GM10248 (cell line): ENCODE measurements at regions not wholly inside any gene's neighbourhood (a gene's known extent, or its start where the extent isn't known, plus 50 kb on each side); places are given as distances from the start of the nearest gene placed in this dataset.

ENCODE experiments used
- CTCF ChIA-PET: fragments of 300-600 bp; sonication (Branson Sonifier 250); formaldehyde crosslinking; extraction: SDS; loops from one replicate; lab custom pipeline; 2021; ENCODE audit warnings: antibody characterized with exemption; lab: Yijun Ruan, JAX
- POLR2A ChIA-PET: fragments of 350-650 bp; sonication (Branson Sonifier 250); formaldehyde crosslinking; extraction: SDS; loops from one replicate; lab custom pipeline; 2020; ENCODE audit warnings: antibody characterized with exemption; lab: Yijun Ruan, JAX
- DNase-seq: peaks from one replicate; pipeline ENCODE4 v3.0.0; 2012; ENCODE audit errors: extremely low spot score
- TF ChIP-seq, protein P1 (sequence below): IDR thresholded peaks from 2 replicates; pipeline ENCODE4 v1.5.1; 2012; ENCODE audit warnings: mild to moderate bottlenecking, low read depth; ENCODE audit errors: extremely low read depth, missing control alignments, control extremely low read depth

DNA sequence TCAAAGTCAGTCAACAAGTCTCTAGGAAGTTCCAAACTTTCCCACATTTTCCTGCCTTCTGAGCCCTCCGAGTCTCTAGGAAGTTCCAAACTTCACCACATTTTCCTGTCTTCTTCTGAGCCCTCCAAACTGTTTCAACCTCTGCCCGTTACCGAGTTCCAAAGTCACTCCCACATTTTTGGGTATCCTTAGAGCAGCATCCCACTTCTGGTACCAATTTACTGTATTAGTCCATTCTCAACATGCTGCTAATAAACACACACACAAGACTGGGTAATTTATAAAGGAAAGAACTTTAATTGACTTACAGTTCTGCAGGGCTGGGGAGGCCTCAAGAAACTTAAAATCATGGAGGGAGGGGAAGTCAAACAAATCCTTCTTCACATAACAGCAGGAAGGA, 169.0 kb upstream of the HS3ST3A1 start:
- TF ChIP-seq, protein P1, sequence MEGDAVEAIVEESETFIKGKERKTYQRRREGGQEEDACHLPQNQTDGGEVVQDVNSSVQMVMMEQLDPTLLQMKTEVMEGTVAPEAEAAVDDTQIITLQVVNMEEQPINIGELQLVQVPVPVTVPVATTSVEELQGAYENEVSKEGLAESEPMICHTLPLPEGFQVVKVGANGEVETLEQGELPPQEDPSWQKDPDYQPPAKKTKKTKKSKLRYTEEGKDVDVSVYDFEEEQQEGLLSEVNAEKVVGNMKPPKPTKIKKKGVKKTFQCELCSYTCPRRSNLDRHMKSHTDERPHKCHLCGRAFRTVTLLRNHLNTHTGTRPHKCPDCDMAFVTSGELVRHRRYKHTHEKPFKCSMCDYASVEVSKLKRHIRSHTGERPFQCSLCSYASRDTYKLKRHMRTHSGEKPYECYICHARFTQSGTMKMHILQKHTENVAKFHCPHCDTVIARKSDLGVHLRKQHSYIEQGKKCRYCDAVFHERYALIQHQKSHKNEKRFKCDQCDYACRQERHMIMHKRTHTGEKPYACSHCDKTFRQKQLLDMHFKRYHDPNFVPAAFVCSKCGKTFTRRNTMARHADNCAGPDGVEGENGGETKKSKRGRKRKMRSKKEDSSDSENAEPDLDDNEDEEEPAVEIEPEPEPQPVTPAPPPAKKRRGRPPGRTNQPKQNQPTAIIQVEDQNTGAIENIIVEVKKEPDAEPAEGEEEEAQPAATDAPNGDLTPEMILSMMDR = no peak
- ChIA-PET POLR2A (no interaction called here), CTCF (no interaction called here)
- DNase-seq = no peak

DNA sequence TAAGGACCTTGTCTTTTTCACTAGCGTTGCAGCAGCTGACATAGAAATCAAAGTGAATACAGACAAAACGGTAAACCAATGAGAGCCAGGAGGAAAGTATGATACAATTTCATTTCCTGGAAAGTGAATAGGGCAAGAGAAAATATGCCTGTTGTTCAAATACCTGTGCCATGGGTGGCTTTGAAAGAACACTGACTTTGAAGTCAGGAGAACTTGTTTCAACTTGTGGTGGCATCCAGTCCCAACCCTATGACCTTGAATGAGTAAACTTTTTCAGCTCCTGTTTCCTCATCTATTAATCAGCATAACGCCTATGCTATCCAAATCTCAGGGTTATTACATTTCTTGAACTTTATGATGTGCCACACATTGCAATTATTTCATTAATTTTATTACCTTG, 173.7 kb upstream of the HS3ST3A1 start:
- no peak for DNase-seq
- ChIA-PET POLR2A (no interaction called here), CTCF (interaction anchor here (1.8 kb wide), 1 partner anchor 12 kb away, joined by 5 read pairs; no protein-coding TSS in a partner anchor)
- TF ChIP-seq, protein P1 = no peak

DNA sequence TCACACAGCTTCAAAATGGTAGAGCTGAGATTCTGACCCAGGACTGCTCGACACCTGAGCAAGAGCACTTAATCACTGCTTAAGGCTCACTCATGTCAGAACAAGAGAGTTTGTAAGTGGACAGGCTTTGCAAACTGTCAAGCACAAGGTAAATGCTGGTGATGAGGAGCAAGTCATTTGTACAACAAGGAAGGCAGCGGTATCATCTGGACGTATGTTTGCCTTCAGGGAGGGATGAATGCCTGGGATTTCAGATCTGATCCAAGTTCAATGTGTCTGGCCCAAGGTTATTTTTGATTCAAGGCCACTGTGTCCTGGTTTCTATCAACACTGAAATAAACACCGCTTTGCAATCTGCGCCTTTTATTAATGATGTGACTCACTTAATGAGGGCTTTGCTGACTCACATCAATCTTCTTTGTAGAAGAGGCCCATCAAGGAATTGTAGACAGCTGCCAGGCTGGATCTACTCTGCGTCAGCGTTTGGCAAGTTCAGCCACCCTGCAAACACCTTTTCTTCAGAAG, 174.4 kb upstream of the HS3ST3A1 start:
- ChIA-PET CTCF (interaction anchor here (0.7 to 1.8 kb wide), 2 partner anchors 11 kb away, joined by 3 to 5 read pairs; no protein-coding TSS in a partner anchor), POLR2A (no interaction called here)
- TF ChIP-seq, protein P1 = no peak
- no peak for DNase-seq

DNA sequence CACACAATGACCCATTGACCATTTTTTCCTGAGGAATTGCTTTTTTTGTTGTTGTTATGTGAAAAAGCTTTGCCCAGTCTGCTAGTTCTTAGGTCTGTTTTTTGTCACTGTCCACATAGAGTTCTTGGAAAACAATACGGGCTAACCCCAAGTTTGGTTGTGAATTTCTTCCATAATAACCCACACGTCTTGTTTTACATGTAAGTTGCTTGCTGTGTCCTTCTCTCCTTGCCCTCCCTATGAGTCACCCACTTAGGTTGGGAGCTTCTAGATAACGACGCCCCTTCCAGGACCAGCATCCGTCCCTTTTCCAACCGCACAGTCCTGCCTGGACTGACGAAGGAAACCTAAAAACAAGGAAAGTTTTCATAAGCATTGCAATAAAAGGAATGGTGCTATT, 175.3 kb upstream of the HS3ST3A1 start:
- TF ChIP-seq, protein P1 = no peak
- ChIA-PET POLR2A (no interaction called here), CTCF (interaction anchor here (0.7 kb wide), 1 partner anchor 11 kb away, joined by 3 read pairs; no protein-coding TSS in a partner anchor)
- no peak for DNase-seq

DNA sequence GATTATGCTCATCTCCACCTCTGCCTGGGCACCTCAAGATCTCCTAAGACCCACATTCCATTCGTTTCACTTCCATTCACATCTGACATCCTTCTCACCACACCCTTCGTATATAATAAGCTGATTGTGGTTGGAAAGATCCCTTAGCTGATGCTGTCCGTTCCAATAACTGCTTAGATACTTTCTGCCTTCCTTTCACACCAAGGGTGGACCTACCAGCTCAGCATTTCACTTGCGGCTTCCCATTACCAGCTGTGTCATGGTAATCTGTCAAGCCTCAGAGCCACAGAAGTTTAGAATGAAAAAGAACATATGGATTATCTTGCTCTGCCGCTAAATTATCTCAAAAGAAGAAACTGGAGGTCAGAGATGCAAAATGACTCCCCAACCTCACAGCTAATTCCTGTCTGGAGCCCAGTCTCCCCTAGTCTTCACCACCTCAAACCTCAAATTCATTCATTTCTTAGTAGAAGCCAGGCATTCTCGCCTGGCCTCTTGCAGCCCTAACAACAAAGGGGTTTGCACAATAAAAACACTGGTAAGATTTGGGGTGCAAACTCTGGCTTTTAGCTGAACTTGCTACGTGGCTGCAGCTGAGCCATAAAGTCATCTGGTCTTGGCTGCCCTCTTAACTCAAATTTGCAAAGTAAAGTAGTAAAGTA, 182.8 kb upstream of the HS3ST3A1 start:
- TF ChIP-seq, protein P1 = no peak
- CTCF ChIA-PET = no interaction called here
- no peak for DNase-seq
- POLR2A ChIA-PET = no interaction called here

DNA sequence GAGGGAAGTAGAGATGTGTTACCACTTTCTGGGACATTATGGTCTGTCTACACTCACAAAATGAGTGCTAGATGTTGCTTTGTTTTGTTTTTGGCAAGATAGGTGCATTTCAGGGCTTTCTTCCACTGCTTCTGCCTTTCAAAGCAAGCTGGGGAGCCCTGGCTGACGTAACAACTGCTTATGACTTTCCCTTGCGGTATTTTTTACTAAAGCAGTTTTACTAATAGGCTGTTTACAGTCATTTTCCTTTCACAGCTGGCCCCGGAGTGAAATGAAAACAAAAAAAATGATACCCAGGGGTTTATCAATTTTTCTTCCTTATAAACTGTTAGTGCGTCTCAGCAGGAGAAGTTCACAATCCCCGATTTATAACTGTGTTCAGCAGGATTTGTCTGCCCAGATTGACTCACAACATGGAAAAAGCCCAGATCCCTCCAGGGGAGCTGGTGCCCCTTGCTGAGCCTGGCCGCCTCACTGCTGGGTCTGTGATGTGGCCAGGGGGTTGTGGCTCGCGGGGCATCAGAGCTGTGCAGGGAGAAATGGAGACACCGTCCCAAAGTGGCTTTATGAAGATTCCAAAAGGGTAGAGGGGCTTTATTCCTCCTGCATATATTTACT, 184.4 kb upstream of the HS3ST3A1 start:
- ChIA-PET CTCF (no interaction called here), POLR2A (no interaction called here)
- no peak for DNase-seq
- TF ChIP-seq, protein P1 = no peak
